HG03108 (cell line): ENCODE measurements at regions not wholly inside any gene's neighbourhood (a gene's known extent, or its start where the extent isn't known, plus 50 kb on each side); places are given as distances from the start of the nearest gene placed in this dataset.
"Not testable (repeated sequence)": the region's sequence is repeated elsewhere in the genome, so short reads cannot be mapped to it uniquely, and the experiment has no call there.

ENCODE experiments used
- ATAC-seq: cut with Tn5 transposase; IDR thresholded peaks from one replicate; pipeline ENCODE4 v1.9.1; 2021; ENCODE audit warnings: moderate library complexity; ENCODE audit not compliant: unreplicated experiment

DNA sequence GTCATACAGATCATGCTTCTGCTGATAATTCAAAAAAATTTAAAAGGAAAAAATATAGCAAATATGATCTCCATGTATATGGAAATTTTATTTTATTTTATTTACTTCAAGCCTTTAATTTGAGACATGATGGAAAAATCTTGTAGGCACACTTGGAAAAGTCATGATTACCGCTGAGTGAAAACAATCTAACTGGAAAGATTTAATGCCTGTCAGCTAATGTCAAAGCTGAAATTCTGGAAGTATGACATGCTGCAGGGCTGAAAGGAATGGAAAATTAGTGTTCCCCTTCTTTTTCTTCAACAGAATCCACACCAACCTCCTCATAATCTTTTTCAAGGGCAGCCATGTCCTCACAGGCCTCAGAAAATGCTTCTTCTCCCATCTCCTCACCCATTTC lies 58.2 kb downstream of the RPRM start:
- ATAC-seq: no peak

GRCh38 chr2:153417077-153417476 lies 61.5 kb downstream of the RPRM start:
- no peak for ATAC-seq

DNA sequence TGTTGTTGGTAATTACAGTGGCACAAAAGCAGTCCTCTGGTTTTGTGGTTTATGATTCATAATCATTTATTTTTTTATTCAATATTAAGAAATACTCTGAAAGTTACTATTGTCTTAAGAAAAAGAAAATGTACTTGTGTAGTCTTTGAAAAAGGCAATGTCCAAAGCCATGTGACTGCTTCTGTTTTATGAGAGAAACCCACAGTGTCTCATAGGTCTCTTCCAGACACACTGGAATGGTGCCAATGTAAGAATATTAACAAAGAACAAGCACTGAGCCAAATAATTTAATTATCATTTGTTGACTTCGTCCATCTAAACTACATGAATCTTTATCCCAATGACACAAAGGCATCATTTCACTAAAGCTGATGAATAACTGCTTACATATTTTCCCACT lies 62.5 kb downstream of the RPRM start:
- no peak for ATAC-seq

- no peak for ATAC-seq
Measured at GRCh38 chr2:153408710-153409385, 69.7 kb downstream of the RPRM start.

GRCh38 chr2:153405196-153405595 lies 73.4 kb downstream of the RPRM start:
- no peak for ATAC-seq

DNA sequence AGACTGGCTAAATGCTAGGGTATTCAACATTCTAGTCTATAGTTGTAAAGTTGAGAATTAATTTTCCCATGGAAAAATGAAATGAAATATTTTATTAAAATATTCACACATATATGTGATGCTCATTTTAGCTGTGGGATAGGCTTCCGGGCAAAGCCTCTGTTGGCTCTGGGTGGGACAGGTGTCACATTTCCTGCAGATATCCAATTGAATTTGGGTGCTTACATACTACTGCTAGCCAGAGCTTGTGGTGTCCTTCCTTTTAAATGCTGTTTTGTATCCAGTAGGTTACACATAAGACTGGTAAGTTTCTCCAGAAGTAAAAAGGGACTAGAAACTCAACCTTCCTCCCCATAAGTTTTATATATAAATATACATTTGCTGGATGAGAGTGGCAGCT lies 73.8 kb downstream of the RPRM start:
- ATAC-seq: no peak

GRCh38 chr2:153403940-153404339 lies 74.6 kb downstream of the RPRM start:
- ATAC-seq: no peak

DNA sequence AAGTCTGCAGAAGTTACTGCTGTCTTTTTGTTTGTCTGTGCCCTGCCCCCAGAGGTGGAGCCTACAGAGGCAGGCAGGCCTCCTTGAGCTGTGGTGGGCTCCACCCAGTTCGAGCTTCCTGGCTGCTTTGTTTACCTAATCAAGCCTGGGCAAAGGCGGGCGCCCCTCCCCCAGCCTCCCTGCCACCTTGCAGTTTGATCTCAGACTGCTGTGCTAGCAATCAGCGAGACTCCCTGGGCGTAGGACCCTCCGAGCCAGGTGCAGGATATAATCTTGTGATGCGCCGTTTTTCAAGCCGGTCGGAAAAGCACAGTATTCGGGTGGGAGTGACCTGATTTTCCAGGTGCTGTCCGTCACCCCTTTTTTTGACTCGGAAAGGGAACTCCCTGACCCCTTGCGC lies 75.2 kb downstream of the RPRM start:
- not testable (repeated sequence) for ATAC-seq

- ATAC-seq: no peak
Measured at GRCh38 chr2:153394686-153395085, 83.9 kb downstream of the RPRM start.

GRCh38 chr2:153394247-153394646 lies 84.3 kb downstream of the RPRM start:
- ATAC-seq: no peak

DNA sequence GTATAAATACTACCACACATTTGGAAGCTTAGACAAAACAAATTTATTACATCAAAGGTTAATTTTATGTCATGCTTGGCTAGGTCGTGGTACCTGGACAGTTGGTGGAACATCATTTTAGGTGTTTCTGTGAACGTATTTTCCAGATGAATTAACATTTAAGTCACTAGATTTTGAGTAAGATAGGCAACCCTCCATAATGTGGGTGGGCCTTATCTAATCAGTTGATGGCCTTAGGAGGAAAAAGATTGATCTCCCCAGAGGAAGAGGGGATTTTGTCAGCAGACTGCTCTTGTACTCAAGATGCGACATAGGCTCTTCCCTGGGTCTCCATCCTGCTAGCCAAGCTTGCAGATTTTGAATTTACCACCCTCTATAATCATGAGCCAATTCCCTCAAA lies 85.0 kb downstream of the RPRM start:
- no peak for ATAC-seq

DNA sequence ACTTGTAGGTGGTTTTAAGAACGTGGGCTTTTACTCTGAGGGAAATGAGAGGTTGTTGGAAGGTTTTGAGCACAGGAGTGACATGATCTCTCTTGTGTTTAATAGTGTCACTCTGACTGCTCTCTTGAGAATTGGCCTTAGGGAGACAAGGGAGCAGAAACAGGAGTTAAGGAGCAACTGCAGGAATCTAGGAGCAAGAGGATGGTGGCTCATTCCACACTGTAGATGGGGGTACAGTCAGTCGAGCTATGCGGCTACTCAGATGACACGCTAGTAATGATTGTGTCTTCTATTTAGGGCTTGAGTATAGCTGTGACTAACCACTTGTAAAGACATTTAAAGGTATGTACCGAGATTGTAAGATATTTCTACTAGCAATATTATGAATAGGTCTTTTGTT lies 87.4 kb downstream of the RPRM start:
- ATAC-seq: no peak

- ATAC-seq: no peak
Measured at GRCh38 chr2:153388246-153388645, 90.3 kb downstream of the RPRM start.

- no peak for ATAC-seq
Measured at GRCh38 chr2:153387203-153387602, 91.4 kb downstream of the RPRM start.

DNA sequence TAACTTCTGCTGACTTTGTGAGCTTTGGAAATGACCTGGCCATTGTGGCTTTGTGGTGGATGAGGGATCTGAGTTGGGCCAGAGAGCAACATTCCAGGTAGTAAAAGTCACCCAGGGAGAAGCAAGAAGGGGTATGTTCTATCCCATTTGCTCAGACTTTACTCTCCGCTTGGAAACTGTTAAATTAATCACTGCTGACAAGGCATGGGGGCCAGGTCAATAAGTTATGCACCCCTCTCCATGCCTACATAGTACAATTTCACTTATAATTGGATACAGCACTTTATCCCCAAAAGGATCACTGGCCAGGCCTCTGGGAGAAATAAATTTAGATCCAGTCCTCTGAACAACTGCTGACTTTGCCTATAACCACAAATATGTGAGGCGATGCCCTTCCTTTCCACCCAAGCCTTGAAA lies 92.1 kb downstream of the RPRM start:
- no peak for ATAC-seq

GRCh38 chr2:153373510-153374279 lies 104.9 kb downstream of the RPRM start:
- ATAC-seq: no peak

DNA sequence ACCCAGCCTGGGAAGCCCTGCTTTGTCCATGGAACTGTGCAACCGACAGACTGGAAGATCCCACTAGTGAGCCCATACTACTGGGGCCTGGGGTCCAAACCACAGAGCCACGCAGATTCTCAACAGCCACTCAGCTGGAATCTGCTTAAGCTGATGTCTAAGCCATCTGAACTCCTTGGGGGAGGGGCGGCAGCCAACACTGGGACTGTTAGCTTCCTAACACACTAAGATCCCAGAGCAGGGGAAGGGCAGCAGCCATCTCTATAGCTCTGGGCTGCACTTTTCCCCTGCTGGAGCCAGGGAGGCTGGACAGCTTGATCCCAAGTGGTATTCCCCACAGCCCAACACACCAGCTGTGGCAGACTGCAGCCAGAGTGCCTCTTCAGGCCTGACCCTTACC lies 118.3 kb downstream of the RPRM start:
- ATAC-seq: no peak

DNA sequence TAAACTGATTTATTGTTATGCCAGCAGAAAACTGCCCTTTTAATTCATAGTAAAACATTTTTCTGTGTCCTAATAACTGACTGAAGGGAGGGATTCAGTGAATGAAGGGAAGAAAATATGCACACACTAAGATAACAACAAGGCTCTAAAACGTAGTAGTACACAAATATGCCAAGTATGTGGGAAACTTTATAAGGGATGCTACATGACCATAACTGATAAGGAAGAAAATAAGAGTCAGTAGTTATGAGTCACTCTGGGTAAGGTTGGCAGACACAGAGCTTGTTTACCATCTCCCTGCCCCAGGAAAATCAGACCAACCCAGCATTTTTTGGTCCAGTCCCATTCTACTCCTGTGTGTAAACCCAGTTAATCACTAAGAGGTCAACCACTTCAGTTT lies 124.2 kb downstream of the RPRM start:
- no peak for ATAC-seq

- ATAC-seq: no peak
Measured at GRCh38 chr2:153349603-153350002, 129.0 kb downstream of the RPRM start.

DNA sequence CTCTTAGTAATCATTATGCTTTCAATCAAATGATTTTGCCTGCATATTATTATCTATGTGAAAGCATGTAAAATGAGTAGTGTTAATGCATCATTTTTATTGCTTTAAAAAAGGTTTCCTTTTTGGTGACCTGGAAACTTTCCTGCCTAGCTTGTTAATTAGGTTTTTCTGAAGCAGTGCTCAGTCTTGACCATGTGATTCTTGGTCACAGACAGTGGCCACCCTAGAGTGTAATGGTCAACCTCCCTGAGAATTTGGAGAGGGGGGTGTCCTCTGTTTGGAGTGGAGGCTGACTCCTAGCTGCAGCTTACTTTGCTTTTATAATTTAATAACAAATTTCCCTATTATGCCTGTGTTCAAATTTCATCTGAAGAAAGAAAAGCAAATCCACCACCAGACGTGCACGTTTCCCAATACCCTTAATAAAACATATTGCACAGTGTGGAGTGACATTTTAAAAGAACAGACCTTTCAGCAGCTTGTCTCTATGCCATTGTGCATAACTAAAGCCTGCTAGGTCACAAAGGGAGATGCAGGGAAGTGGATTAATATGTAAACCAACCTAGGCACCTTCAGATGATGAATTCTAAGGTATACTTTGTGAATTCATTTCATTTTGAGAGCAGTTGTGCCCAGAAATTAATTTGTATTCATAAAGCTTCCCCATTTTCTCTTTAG lies 130.6 kb downstream of the RPRM start:
- no peak for ATAC-seq

- ATAC-seq: no peak
Measured at GRCh38 chr2:153320879-153321278, 157.7 kb downstream of the RPRM start.

- no peak for ATAC-seq
Measured at GRCh38 chr2:153311432-153311831, 167.1 kb downstream of the RPRM start.
